IPS-20b (cell line): ENCODE measurements at regions not wholly inside any gene's neighbourhood (a gene's known extent, or its start where the extent isn't known, plus 50 kb on each side); places are given as distances from the start of the nearest gene placed in this dataset.

ENCODE experiments used
- H3K27ac ChIP-seq: one replicate; pipeline ENCODE4 v1.5.1; 2013; ENCODE audit warnings: low read length
- H3K27me3 ChIP-seq: 2 replicates; pipeline ENCODE4 v1.6.1; 2013; ENCODE audit warnings: mild to moderate bottlenecking, low read length, inconsistent platforms; ENCODE audit not compliant: insufficient read depth
- H3K36me3 ChIP-seq: 2 replicates; pipeline ENCODE4 v1.6.1; 2013; ENCODE audit warnings: low read depth, mild to moderate bottlenecking, inconsistent platforms, low read length, moderate library complexity; ENCODE audit not compliant: insufficient read depth
- H3K4me1 ChIP-seq: 2 replicates; pipeline ENCODE4 v1.6.1; 2013; ENCODE audit warnings: mild to moderate bottlenecking, control low read depth, inconsistent platforms, low read length, moderate library complexity; ENCODE audit not compliant: insufficient read depth
- H3K4me3 ChIP-seq: 2 replicates; pipeline ENCODE4 v1.5.1; 2013; ENCODE audit warnings: mild to moderate bottlenecking, low read length, inconsistent platforms
- H3K9ac ChIP-seq: 2 replicates; pipeline ENCODE4 v1.6.1; 2013; ENCODE audit warnings: low read depth, mild to moderate bottlenecking, inconsistent platforms, low read length, moderate library complexity
- H3K9me3 ChIP-seq: 2 replicates; pipeline ENCODE4 v1.6.1; 2013; ENCODE audit warnings: mild to moderate bottlenecking, low read depth, low read length, inconsistent platforms; ENCODE audit not compliant: insufficient read depth

- Histone ChIP-seq H3K27me3 (no peaks in the 10 kb centered on the region), H3K9ac (no peak overlapping the region), H3K4me1 (no peaks in the 10 kb centered on the region), H3K27ac (no peak overlapping the region), H3K36me3 (no peaks in the 10 kb centered on the region), H3K9me3 (no peaks in the 10 kb centered on the region), H3K4me3 (no peak overlapping the region)
Observed at GRCh38 chr11:111107501-111107900, 138.0 kb upstream of the POU2AF2 start.

- Histone ChIP-seq H3K36me3 (no peaks in the 10 kb centered on the region), H3K4me3 (no peak overlapping the region), H3K4me1 (no peaks in the 10 kb centered on the region), H3K9ac (no peak overlapping the region), H3K9me3 (no peaks in the 10 kb centered on the region), H3K27me3 (no peaks in the 10 kb centered on the region), H3K27ac (no peak overlapping the region)
Observed at GRCh38 chr11:111106641-111107040, 138.9 kb upstream of the POU2AF2 start.

- H3K36me3 ChIP-seq, result no peaks in the 10 kb centered on the region
- no peak overlapping the region for H3K9ac ChIP-seq
- H3K27ac ChIP-seq, result no peak overlapping the region
- no peaks in the 10 kb centered on the region for H3K4me1 ChIP-seq
- H3K9me3 ChIP-seq, result no peaks in the 10 kb centered on the region
- no peak overlapping the region for H3K4me3 ChIP-seq
- H3K27me3 ChIP-seq, result no peaks in the 10 kb centered on the region
Observed at GRCh38 chr11:111105566-111105965, 140.0 kb upstream of the POU2AF2 start.

- H3K9me3 ChIP-seq, result no peaks in the 10 kb centered on the region
- no peak overlapping the region for H3K4me3 ChIP-seq
- H3K4me1 ChIP-seq, result no peaks in the 10 kb centered on the region
- H3K36me3 ChIP-seq, result no peaks in the 10 kb centered on the region
- H3K27me3 ChIP-seq, result no peaks in the 10 kb centered on the region
- no peak overlapping the region for H3K9ac ChIP-seq
- no peak overlapping the region for H3K27ac ChIP-seq
Observed at GRCh38 chr11:111104185-111104584, 141.3 kb upstream of the POU2AF2 start.

- no peaks in the 10 kb centered on the region for H3K36me3 ChIP-seq
- H3K27me3 ChIP-seq, result no peaks in the 10 kb centered on the region
- no peak overlapping the region for H3K4me3 ChIP-seq
- H3K9ac ChIP-seq, result no peak overlapping the region
- H3K9me3 ChIP-seq, result no peaks in the 10 kb centered on the region
- no peak overlapping the region for H3K27ac ChIP-seq
- H3K4me1 ChIP-seq, result no peaks in the 10 kb centered on the region
Observed at GRCh38 chr11:111101881-111102280, 143.6 kb upstream of the POU2AF2 start.

- H3K9me3 ChIP-seq, result no peaks in the 10 kb centered on the region
- H3K27me3 ChIP-seq, result no peaks in the 10 kb centered on the region
- H3K36me3 ChIP-seq, result no peaks in the 10 kb centered on the region
- no peak overlapping the region for H3K27ac ChIP-seq
- H3K4me3 ChIP-seq, result no peak overlapping the region
- H3K9ac ChIP-seq, result no peak overlapping the region
- H3K4me1 ChIP-seq, result no peaks in the 10 kb centered on the region
Observed at GRCh38 chr11:111099028-111099713, 146.4 kb upstream of the POU2AF2 start.

GRCh38 chr11:111098091-111098490 lies 147.4 kb upstream of the POU2AF2 start:
- no peak overlapping the region for H3K4me3 ChIP-seq
- H3K9ac ChIP-seq, result no peak overlapping the region
- H3K27me3 ChIP-seq, result no peaks in the 10 kb centered on the region

GRCh38 chr11:111097191-111097590 lies 148.3 kb upstream of the POU2AF2 start:
- Histone ChIP-seq H3K36me3 (no peaks in the 10 kb centered on the region), H3K4me3 (no peak overlapping the region), H3K27ac (no peak overlapping the region), H3K27me3 (no peaks in the 10 kb centered on the region), H3K9ac (no peak overlapping the region), H3K4me1 (no peaks in the 10 kb centered on the region), H3K9me3 (no peaks in the 10 kb centered on the region)

More at GRCh38 chr11:111098091-111098490, 147.4 kb upstream of the POU2AF2 start:
- Histone ChIP-seq H3K36me3 (no peaks in the 10 kb centered on the region), H3K4me1 (no peaks in the 10 kb centered on the region), H3K9me3 (no peaks in the 10 kb centered on the region), H3K27ac (no peak overlapping the region)

GRCh38 chr11:111095327-111095726 lies 150.2 kb upstream of the POU2AF2 start:
- Histone ChIP-seq H3K27me3 (no peaks in the 10 kb centered on the region), H3K9me3 (no peaks in the 10 kb centered on the region), H3K4me3 (no peak overlapping the region), H3K27ac (no peak overlapping the region), H3K36me3 (no peaks in the 10 kb centered on the region), H3K4me1 (no peaks in the 10 kb centered on the region), H3K9ac (no peak overlapping the region)

- Histone ChIP-seq H3K36me3 (no peaks in the 10 kb centered on the region), H3K4me1 (no peaks in the 10 kb centered on the region), H3K27me3 (no peaks in the 10 kb centered on the region), H3K9ac (no peak overlapping the region), H3K27ac (no peak overlapping the region), H3K4me3 (no peak overlapping the region), H3K9me3 (no peaks in the 10 kb centered on the region)
Observed at GRCh38 chr11:111093061-111093460, 152.5 kb upstream of the POU2AF2 start.

- Histone ChIP-seq H3K27me3 (no peaks in the 10 kb centered on the region), H3K4me1 (no peaks in the 10 kb centered on the region), H3K9me3 (no peaks in the 10 kb centered on the region), H3K27ac (no peak overlapping the region), H3K4me3 (no peak overlapping the region), H3K36me3 (no peaks in the 10 kb centered on the region), H3K9ac (no peak overlapping the region)
Observed at GRCh38 chr11:111091321-111091938, 154.1 kb upstream of the POU2AF2 start.

GRCh38 chr11:111089759-111090158 lies 155.8 kb upstream of the POU2AF2 start:
- Histone ChIP-seq H3K4me1 (peaks cover 4% of the 10 kb centered on the region; the same call in 1 of the 2 replicates), H3K27me3 (no peaks in the 10 kb centered on the region), H3K9me3 (no peaks in the 10 kb centered on the region), H3K36me3 (no peaks in the 10 kb centered on the region), H3K27ac (no peak overlapping the region), H3K9ac (no peak overlapping the region), H3K4me3 (no peak overlapping the region)
